Testis (tissue), 2 donors: ENCODE measurements at regions not wholly inside any gene's neighbourhood (a gene's known extent, or its start where the extent isn't known, plus 50 kb on each side); places are given as distances from the start of the nearest gene placed in this dataset.

Experiments used
- POLR2A ChIP-seq: fragments of 450-650 bp; IDR thresholded peaks from one replicate; pipeline ENCODE4 v1.6.1; 2017; ENCODE audit warnings: antibody characterized with exemption, mild to moderate bottlenecking, moderate library complexity
- TF ChIP-seq, protein P1 (sequence below), 3 experiments: fragments of 450-650 bp in 2 of 3; fragments of 200-600 bp in 1 of 3; sonication (generic) in 1 of 3; IDR thresholded peaks; one replicate each; pipeline ENCODE4 v1.5.1; 2016 to 2019; ENCODE audit warnings: antibody characterized with exemption in 3 of 3, mild to moderate bottlenecking in 2 of 3, moderate library complexity in 1 of 3

DNA sequence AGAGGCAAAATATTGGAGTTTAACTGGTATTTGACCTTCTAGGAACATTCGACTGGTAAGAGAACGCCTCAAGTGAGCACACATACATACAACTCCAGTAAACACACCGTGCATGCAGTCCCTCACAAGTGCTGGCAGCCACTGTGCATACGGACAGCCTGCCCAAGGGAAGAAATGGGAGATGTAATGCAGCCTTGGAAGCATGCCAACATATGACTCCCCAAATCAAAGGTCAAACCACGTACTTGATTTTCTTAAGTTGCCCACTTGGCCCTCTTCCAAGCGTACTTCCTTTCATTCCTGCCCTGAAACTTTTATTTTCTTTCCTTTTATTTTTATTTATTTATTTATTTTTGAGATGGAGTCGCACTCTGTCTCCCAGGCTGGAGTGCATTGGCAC lies 206.6 kb downstream of the SPRY1 start:
- TF ChIP-seq, protein P1, sequence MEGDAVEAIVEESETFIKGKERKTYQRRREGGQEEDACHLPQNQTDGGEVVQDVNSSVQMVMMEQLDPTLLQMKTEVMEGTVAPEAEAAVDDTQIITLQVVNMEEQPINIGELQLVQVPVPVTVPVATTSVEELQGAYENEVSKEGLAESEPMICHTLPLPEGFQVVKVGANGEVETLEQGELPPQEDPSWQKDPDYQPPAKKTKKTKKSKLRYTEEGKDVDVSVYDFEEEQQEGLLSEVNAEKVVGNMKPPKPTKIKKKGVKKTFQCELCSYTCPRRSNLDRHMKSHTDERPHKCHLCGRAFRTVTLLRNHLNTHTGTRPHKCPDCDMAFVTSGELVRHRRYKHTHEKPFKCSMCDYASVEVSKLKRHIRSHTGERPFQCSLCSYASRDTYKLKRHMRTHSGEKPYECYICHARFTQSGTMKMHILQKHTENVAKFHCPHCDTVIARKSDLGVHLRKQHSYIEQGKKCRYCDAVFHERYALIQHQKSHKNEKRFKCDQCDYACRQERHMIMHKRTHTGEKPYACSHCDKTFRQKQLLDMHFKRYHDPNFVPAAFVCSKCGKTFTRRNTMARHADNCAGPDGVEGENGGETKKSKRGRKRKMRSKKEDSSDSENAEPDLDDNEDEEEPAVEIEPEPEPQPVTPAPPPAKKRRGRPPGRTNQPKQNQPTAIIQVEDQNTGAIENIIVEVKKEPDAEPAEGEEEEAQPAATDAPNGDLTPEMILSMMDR (IDR thresholded peaks at IDR 0.05) = no peak
- TF ChIP-seq POLR2A = no peak
